NT2/D1 (cell line): ENCODE measurements at regions not wholly inside any gene's neighbourhood (a gene's known extent, or its start where the extent isn't known, plus 50 kb on each side); places are given as distances from the start of the nearest gene placed in this dataset.
A peak's percentile ranks its signal among the peaks of the same experiment; 100 is the strongest.

Experiments
- DNase-seq: peaks from one replicate; pipeline ENCODE4 v3.0.0-alpha.2; 2011; ENCODE audit warnings: low read depth, low spot score
- H3K27me3 ChIP-seq: 2 replicates; pipeline ENCODE4 v1.6.0; 2011; ENCODE audit warnings: mild to moderate bottlenecking; ENCODE audit not compliant: insufficient read length, insufficient read depth
- H3K36me3 ChIP-seq: 2 replicates; pipeline ENCODE4 v1.6.1; 2011; ENCODE audit warnings: mild to moderate bottlenecking, low read length, mixed read lengths; ENCODE audit not compliant: insufficient read depth, insufficient read length
- H3K4me1 ChIP-seq: 2 replicates; pipeline ENCODE4 v1.5.1; 2011; ENCODE audit not compliant: insufficient read depth, insufficient read length
- H3K4me3 ChIP-seq: 2 replicates; pipeline ENCODE4 v1.5.1; 2011; ENCODE audit warnings: low read depth; ENCODE audit not compliant: insufficient read length
- H3K9ac ChIP-seq: 2 replicates; pipeline ENCODE4 v1.6.0; 2011; ENCODE audit warnings: low read depth; ENCODE audit not compliant: insufficient read length
- H3K9me3 ChIP-seq: 2 replicates; pipeline ENCODE4 v1.5.1; 2011; ENCODE audit warnings: mild to moderate bottlenecking, low read length; ENCODE audit not compliant: insufficient read depth
- SUZ12 ChIP-seq: IDR thresholded peaks from 2 replicates; pipeline ENCODE4 v1.6.1; 2011; ENCODE audit not compliant: insufficient read length, insufficient read depth; ENCODE audit errors: extremely low read depth
- YY1 ChIP-seq: IDR thresholded peaks from 2 replicates; pipeline ENCODE4 v1.6.1; 2011; ENCODE audit not compliant: insufficient read length, insufficient read depth
- ZNF274 ChIP-seq: IDR thresholded peaks from 2 replicates; pipeline ENCODE4 v1.6.1; 2011; ENCODE audit warnings: mild to moderate bottlenecking, low read depth, low read length

DNA sequence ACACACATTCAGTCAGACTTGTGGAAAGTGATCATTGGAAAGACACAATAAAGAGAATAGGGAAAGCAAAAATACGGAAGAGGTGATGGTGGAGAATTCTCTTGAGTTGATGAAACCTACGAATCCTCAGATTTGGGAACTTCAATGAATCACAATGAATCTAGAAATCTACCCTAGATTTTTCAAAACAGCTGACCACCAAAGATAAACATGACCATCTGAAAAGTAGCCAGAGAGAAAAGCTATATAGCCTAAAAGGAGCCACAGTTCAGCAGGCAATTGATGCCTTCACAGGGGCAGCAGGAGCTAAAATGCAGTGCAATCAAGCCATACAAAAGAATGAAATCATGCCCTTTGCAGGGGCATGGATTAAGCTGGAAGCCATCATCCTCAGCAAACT lies 170.6 kb upstream of the RUNX1 start:
- no peak for TF ChIP-seq ZNF274
- H3K9me3 ChIP-seq, result 0 out of 2 replicates have a peak, but pooled peaks cover 4% of the 10 kb centered on the region
- no peaks in the 10 kb centered on the region for H3K36me3 ChIP-seq
- H3K4me3 ChIP-seq, result no peak overlapping the region
- H3K27me3 ChIP-seq, result no peaks in the 10 kb centered on the region
- no peak for DNase-seq
- H3K9ac ChIP-seq, result no peak overlapping the region
- H3K4me1 ChIP-seq, result peaks cover 2% of the 10 kb centered on the region

DNA sequence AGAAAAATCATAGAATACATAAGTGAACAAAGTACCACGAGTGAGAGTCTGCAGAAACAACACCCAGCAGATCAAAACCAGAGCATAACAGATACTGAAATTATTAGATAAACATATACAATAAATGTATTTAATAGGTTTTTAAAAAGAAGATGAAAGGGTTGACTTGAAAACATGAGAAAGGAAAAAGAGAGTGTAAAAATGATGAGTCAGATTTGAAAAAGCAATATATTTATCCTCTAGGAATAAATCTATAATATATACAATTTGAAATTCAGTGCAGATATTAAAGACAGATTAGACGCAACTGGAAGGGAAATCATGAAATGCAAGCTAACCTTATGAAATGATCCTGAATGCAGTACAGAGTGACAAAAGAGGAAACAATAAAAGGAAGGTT lies 170.2 kb upstream of the RUNX1 start:
- H3K9ac ChIP-seq, result no peak overlapping the region
- DNase-seq, result no peak
- TF ChIP-seq YY1, result no peak
- TF ChIP-seq SUZ12, result no peak
- TF ChIP-seq ZNF274, result no peak
- H3K9me3 ChIP-seq, result 0 out of 2 replicates have a peak, but pooled peaks cover 4% of the 10 kb centered on the region
- no peaks in the 10 kb centered on the region for H3K36me3 ChIP-seq
- H3K4me1 ChIP-seq, result peaks cover 2% of the 10 kb centered on the region
- H3K27me3 ChIP-seq, result no peaks in the 10 kb centered on the region
- no peak overlapping the region for H3K4me3 ChIP-seq

- H3K4me3 ChIP-seq, result no peak overlapping the region
Observed at GRCh38 chr21:35217504-35218060, 168.5 kb upstream of the RUNX1 start.

GRCh38 chr21:35216996-35217395 lies 167.9 kb upstream of the RUNX1 start:
- Histone ChIP-seq H3K27me3 (no peaks in the 10 kb centered on the region), H3K9ac (no peak overlapping the region), H3K36me3 (no peaks in the 10 kb centered on the region), H3K9me3 (0 out of 2 replicates have a peak, but pooled peaks cover 4% of the 10 kb centered on the region), H3K4me3 (no peak overlapping the region), H3K4me1 (peaks cover 2% of the 10 kb centered on the region)
- no peak for DNase-seq
- no peak for TF ChIP-seq SUZ12
- TF ChIP-seq ZNF274, result no peak
- no peak for TF ChIP-seq YY1

More at GRCh38 chr21:35217504-35218060, 168.5 kb upstream of the RUNX1 start:
- peak; percentile 36 for DNase-seq
- Histone ChIP-seq H3K27me3 (no peaks in the 10 kb centered on the region), H3K9me3 (0 out of 2 replicates have a peak, but pooled peaks cover 4% of the 10 kb centered on the region), H3K36me3 (no peaks in the 10 kb centered on the region), H3K9ac (no peak overlapping the region), H3K4me1 (peaks cover 2% of the 10 kb centered on the region)
- TF ChIP-seq YY1, result no peak
- TF ChIP-seq SUZ12, result no peak
- TF ChIP-seq ZNF274, result no peak

DNA sequence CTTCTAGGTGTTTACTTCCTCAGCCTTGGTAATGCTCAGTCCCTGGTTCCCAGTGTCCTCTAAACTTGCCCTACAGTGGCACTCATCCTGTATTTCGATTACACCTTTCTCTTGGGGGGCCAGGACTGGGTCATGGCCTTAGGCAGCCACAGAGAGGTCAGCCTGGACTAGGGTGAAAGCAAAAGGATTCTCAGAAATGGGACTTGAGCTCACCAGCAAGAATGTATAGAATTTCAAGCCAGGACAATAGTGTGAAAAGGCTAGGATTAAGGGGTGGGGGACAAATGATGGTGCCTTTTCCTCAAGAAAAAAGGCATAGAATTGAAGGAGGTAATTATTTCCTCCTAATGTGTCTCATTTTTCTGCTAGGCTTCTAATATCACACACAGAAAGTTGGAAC lies 166.8 kb upstream of the RUNX1 start:
- no peak for TF ChIP-seq ZNF274
- TF ChIP-seq SUZ12, result no peak
- no peak for TF ChIP-seq YY1
- no peak overlapping the region for H3K4me3 ChIP-seq
- no peaks in the 10 kb centered on the region for H3K9me3 ChIP-seq
- no peaks in the 10 kb centered on the region for H3K27me3 ChIP-seq
- no peak overlapping the region for H3K9ac ChIP-seq
- H3K4me1 ChIP-seq, result peaks cover 2% of the 10 kb centered on the region
- DNase-seq, result no peak
- H3K36me3 ChIP-seq, result no peaks in the 10 kb centered on the region

DNA sequence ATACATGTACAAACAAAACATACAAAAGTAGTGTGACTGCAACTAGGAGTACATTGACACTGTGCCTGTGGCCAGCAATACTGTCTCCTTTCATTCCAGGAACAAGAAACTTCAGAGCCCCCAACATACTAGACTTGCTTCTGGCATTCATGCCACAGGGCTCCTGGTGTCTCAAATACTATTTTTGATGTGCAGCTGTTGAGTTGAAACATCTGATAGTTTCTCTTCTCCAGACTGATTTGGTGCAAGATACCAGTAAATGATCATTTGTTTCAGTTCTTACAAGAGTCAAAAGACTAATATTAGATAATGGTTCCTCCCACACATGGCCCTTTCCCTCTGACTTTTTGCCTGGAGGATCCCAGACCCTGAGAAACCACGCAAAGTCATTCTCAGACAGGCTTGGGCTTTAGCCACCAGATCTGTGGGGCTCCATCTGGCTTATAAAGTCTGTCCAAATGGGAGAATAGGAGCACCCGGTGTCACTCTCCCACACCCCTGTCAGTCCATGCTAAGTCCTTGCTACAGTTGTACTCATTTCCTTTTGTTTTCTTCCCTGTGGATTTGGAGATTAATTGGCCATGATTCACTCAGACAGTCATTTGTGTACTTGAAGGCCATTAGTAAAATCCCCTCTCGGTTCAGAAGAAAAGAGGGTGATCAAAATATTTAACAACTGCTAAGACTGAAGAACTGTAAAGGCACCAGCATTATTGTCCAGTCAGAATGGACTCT lies 163.5 kb upstream of the RUNX1 start:
- H3K9ac ChIP-seq, result no peak overlapping the region
- peaks cover 2% of the 10 kb centered on the region for H3K4me1 ChIP-seq
- no peaks in the 10 kb centered on the region for H3K27me3 ChIP-seq
- no peak overlapping the region for H3K4me3 ChIP-seq
- H3K9me3 ChIP-seq, result no peaks in the 10 kb centered on the region
- no peak for DNase-seq
- H3K36me3 ChIP-seq, result no peaks in the 10 kb centered on the region
- no peak for TF ChIP-seq SUZ12
- no peak for TF ChIP-seq YY1
- TF ChIP-seq ZNF274, result no peak

DNA sequence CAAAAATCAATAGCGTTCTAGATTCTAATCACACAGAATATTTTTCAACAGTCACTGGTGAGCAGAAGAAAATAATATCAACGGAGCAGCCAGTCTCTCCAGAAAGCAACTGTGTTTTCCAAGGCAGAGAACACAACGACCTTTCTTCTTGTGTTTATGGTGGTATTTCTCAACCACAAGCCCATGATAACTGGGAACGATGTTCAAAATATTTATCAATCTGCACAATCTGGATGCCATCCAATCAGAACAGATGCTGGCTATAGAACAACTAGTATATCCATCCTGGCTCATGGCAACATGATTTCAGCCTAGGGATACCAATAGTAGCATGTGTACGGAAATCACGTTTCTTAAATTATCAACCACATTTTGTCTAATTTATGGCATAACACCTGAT lies 162.7 kb upstream of the RUNX1 start:
- Histone ChIP-seq H3K9me3 (no peaks in the 10 kb centered on the region), H3K9ac (no peak overlapping the region), H3K4me3 (no peak overlapping the region), H3K4me1 (peaks cover under 1% of the 10 kb centered on the region), H3K27me3 (no peaks in the 10 kb centered on the region), H3K36me3 (no peaks in the 10 kb centered on the region)
- DNase-seq, result no peak
- no peak for TF ChIP-seq YY1
